Neuronal stem cell (in vitro differentiated cells): ENCODE measurements at regions not wholly inside any gene's neighbourhood (a gene's known extent, or its start where the extent isn't known, plus 50 kb on each side); places are given as distances from the start of the nearest gene placed in this dataset.

ENCODE experiments used
- DNase-seq: peaks from one replicate; pipeline ENCODE4 v3.0.0-alpha.2; 2013; ENCODE audit warnings: low spot score
- H2AFZ ChIP-seq: one replicate; pipeline ENCODE4 v1.6.1; 2013; ENCODE audit warnings: mild to moderate bottlenecking, low read length, inconsistent platforms
- H2AK5ac ChIP-seq: 2 replicates; pipeline ENCODE4 v1.6.1; 2013; ENCODE audit warnings: low read depth, mild to moderate bottlenecking, inconsistent platforms, low read length, moderate library complexity, mixed read lengths
- H2BK120ac ChIP-seq: 2 replicates; pipeline ENCODE4 v1.6.1; 2013; ENCODE audit warnings: low read depth, mild to moderate bottlenecking, inconsistent platforms, low read length, moderate library complexity, mixed read lengths
- H2BK12ac ChIP-seq: one replicate; pipeline ENCODE4 v1.6.1; 2013; ENCODE audit warnings: low read length, inconsistent platforms
- H2BK15ac ChIP-seq: 2 replicates; pipeline ENCODE4 v1.6.1; 2013; ENCODE audit warnings: mild to moderate bottlenecking, low read length, inconsistent platforms, mixed read lengths
- H2BK5ac ChIP-seq: one replicate; pipeline ENCODE4 v1.6.1; 2013; ENCODE audit warnings: inconsistent platforms, mild to moderate bottlenecking, low read length, moderate library complexity
- H3K14ac ChIP-seq: one replicate; pipeline ENCODE4 v1.6.1; 2013; ENCODE audit warnings: low read length, inconsistent platforms
- H3K18ac ChIP-seq: 2 replicates; pipeline ENCODE4 v1.6.1; 2013; ENCODE audit warnings: low read length, inconsistent platforms
- H3K23ac ChIP-seq: 2 replicates; pipeline ENCODE4 v1.6.1; 2013; ENCODE audit warnings: low read depth, mild to moderate bottlenecking, mixed read lengths, low read length, inconsistent platforms; ENCODE audit not compliant: poor library complexity
- H3K27ac ChIP-seq: replicated peaks from 3 replicates; pipeline ENCODE4 v1.5.1; 2013; ENCODE audit warnings: low read length, inconsistent platforms
- H3K27me3 ChIP-seq, 3 experiments: 2 replicates each; pipeline ENCODE4 v1.6.1; 2013; ENCODE audit warnings: low read length in 3 of 3, mild to moderate bottlenecking in 2 of 3, inconsistent platforms in 1 of 3, low read depth in 1 of 3, mixed read lengths in 1 of 3, moderate library complexity in 1 of 3; ENCODE audit not compliant: control insufficient read depth in 3 of 3, insufficient read depth in 3 of 3
- H3K36me3 ChIP-seq, 2 donors: replicated peaks in 1 of 2; 2 replicates each; pipeline ENCODE4 v1.6.1; 2013; ENCODE audit warnings: low read length in 2 of 2; ENCODE audit not compliant: control insufficient read depth in 2 of 2, insufficient read depth in 2 of 2
- H3K4ac ChIP-seq: 2 replicates; pipeline ENCODE4 v1.6.1; 2013; ENCODE audit warnings: inconsistent platforms, mild to moderate bottlenecking, low read length, moderate library complexity
- H3K4me1 ChIP-seq, 2 donors: 1 replicate in 1 of 2; 2 replicates in 1 of 2; pipeline ENCODE4 v1.6.1; 2013; ENCODE audit warnings: low read length in 2 of 2, low read depth in 1 of 2; ENCODE audit not compliant: control insufficient read depth in 2 of 2, insufficient read depth in 1 of 2
- H3K4me2 ChIP-seq: one replicate; pipeline ENCODE4 v1.6.1; 2013; ENCODE audit warnings: mild to moderate bottlenecking, low read length, inconsistent platforms; ENCODE audit not compliant: insufficient read depth, poor library complexity, severe bottlenecking
- H3K4me3 ChIP-seq, 2 donors: 2 replicates each; pipeline ENCODE4 v1.5.1; 2013; ENCODE audit warnings: low read length in 2 of 2, mild to moderate bottlenecking in 2 of 2, inconsistent platforms in 1 of 2, moderate library complexity in 1 of 2
- H3K79me1 ChIP-seq: one replicate; pipeline ENCODE4 v1.6.1; 2013; ENCODE audit warnings: low read depth, mild to moderate bottlenecking, inconsistent platforms, low read length, moderate library complexity
- H3K9ac ChIP-seq: one replicate; pipeline ENCODE4 v1.6.1; 2013; ENCODE audit warnings: mild to moderate bottlenecking, low read depth, low read length, inconsistent platforms; ENCODE audit not compliant: poor library complexity
- H3K9me3 ChIP-seq, 2 donors: replicated peaks in 1 of 2; 2 replicates each; pipeline versions ENCODE3 to v1.6.1; 2013; ENCODE audit warnings: low read length in 2 of 2, mild to moderate bottlenecking in 2 of 2, inconsistent platforms in 1 of 2, low read depth in 1 of 2, mixed read lengths in 1 of 2, moderate library complexity in 1 of 2; ENCODE audit not compliant: control insufficient read depth in 2 of 2, insufficient read depth in 1 of 2
- H4K8ac ChIP-seq: one replicate; pipeline ENCODE4 v1.6.1; 2013; ENCODE audit warnings: low read depth, mild to moderate bottlenecking, inconsistent platforms, low read length, moderate library complexity
- H4K91ac ChIP-seq: one replicate; pipeline ENCODE4 v1.6.1; 2013; ENCODE audit warnings: low read length, low read depth, mild to moderate bottlenecking, inconsistent platforms; ENCODE audit not compliant: poor library complexity
- WGBS, 2 donors: extraction: QIAGEN DNeasy Blood & Tissue Kit; methylation state at CpG; one replicate each; pipeline ENCODE4 v1.1.7; 2013; ENCODE audit warnings: missing lambda C conversion rate in 2 of 2, mixed read lengths in 1 of 2; ENCODE audit not compliant: insufficient read length in 2 of 2, insufficient replicate concordance in 1 of 2; ENCODE audit errors: extremely low coverage in 2 of 2; 5-methylcytosine and 5-hydroxymethylcytosine counted together

DNA sequence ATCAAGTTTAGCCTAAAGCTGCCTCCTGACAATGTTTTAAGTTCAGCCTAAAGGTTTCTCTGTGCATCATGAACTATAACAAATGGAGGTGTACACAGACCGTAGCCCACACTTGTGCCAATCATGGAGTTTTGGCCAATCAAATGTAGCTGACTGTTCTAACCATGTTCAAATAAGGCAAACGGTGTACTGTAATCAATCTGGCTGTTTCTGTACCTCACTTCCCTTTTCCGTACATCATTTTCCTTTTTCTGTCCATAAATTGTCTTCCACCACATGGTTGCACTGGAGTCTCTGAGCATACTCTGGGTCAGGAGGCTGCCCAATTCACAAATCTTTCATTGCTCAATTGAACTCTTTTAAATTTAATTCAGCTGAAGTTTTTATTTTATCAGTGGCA, 132.2 kb upstream of the UST start:
- no peak overlapping the region for H4K91ac ChIP-seq
- no peak overlapping the region for H3K4me3 ChIP-seq
- no peaks in the 10 kb centered on the region for H3K4me1 ChIP-seq
- H2BK5ac ChIP-seq: no peak overlapping the region
- H3K36me3 ChIP-seq: no peaks in the 10 kb centered on the region
- no peak overlapping the region for H2BK120ac ChIP-seq
- DNase-seq: no peak
- H4K8ac ChIP-seq: no peak overlapping the region
- no peak overlapping the region for H2BK12ac ChIP-seq
- no CpG with 5 or more reads among the region's 3 CpGs for WGBS, 2 donors
- no peaks in the 10 kb centered on the region for H3K79me1 ChIP-seq
- no peak overlapping the region for H3K4ac ChIP-seq
- H3K9me3 ChIP-seq: no peaks in the 10 kb centered on the region
- no peak overlapping the region for H3K9ac ChIP-seq
- no peak overlapping the region for H2AK5ac ChIP-seq
- H2BK15ac ChIP-seq: no peak overlapping the region
- H2AFZ ChIP-seq: no peak overlapping the region
- no peak overlapping the region for H3K14ac ChIP-seq
- no peak overlapping the region for H3K18ac ChIP-seq
- H3K23ac ChIP-seq: no peak overlapping the region
- H3K4me2 ChIP-seq: no peak overlapping the region
- no peak overlapping the region for H3K27ac ChIP-seq
- peaks cover 0 to 5% (median 0%) of the 10 kb centered on the region in 3 experiments for H3K27me3 ChIP-seq

DNA sequence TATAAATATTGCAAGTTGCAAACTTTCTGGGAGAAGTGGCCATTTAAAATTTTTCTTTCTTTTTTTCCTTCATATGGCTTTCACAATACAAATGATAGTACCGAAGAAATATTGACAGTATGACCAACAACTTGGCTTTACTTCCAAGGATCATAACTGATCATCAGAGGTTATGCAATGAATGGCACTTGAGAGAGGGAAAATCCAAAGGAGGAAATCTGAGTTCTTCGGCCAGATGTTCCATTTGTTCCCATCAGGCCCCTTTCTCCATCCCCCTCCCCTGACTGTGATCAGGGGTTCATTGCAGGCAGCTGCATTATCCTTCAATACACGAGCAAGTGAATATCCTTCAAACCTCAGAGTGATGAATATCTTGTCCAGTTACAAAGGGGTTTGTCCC, 130.0 kb upstream of the UST start:
- no CpG with 5 or more reads among the region's 3 CpGs for WGBS, 2 donors
- Histone ChIP-seq H2BK120ac (no peak overlapping the region), H2AK5ac (no peak overlapping the region), H3K9ac (no peak overlapping the region), H3K4me1 (no peaks in the 10 kb centered on the region), H4K91ac (no peak overlapping the region), H3K27ac (no peak overlapping the region), H3K9me3 (no peaks in the 10 kb centered on the region), H3K23ac (no peak overlapping the region), H2AFZ (no peak overlapping the region), H3K4ac (no peak overlapping the region), H2BK5ac (no peak overlapping the region), H3K4me3 (no peak overlapping the region), H2BK15ac (no peak overlapping the region), H3K18ac (no peak overlapping the region), H3K14ac (no peak overlapping the region), H2BK12ac (no peak overlapping the region), H4K8ac (no peak overlapping the region), H3K4me2 (no peak overlapping the region), H3K79me1 (no peaks in the 10 kb centered on the region), H3K36me3 (no peaks in the 10 kb centered on the region), H3K27me3 (peaks cover 0 to 5% (median 0%) of the 10 kb centered on the region in 3 experiments)
- DNase-seq: no peak

GRCh38 chr6:148617530-148617929, 129.3 kb upstream of the UST start:
- H3K4me1 ChIP-seq: no peaks in the 10 kb centered on the region
- H3K36me3 ChIP-seq: no peaks in the 10 kb centered on the region
- no peak overlapping the region for H2BK12ac ChIP-seq
- H3K4ac ChIP-seq: no peak overlapping the region
- H3K4me2 ChIP-seq: no peak overlapping the region
- H2AK5ac ChIP-seq: no peak overlapping the region
- H3K23ac ChIP-seq: no peak overlapping the region
- DNase-seq: no peak
- no CpG with 5 or more reads among the region's 4 CpGs for WGBS, 2 donors
- no peak overlapping the region for H4K8ac ChIP-seq
- no peak overlapping the region for H2AFZ ChIP-seq
- no peaks in the 10 kb centered on the region for H3K9me3 ChIP-seq
- no peak overlapping the region for H3K4me3 ChIP-seq
- peaks cover 0 to 5% (median 0%) of the 10 kb centered on the region in 3 experiments for H3K27me3 ChIP-seq
- H3K9ac ChIP-seq: no peak overlapping the region
- H2BK5ac ChIP-seq: no peak overlapping the region
- no peak overlapping the region for H3K27ac ChIP-seq
- H4K91ac ChIP-seq: no peak overlapping the region
- no peak overlapping the region for H2BK120ac ChIP-seq
- no peaks in the 10 kb centered on the region for H3K79me1 ChIP-seq
- H3K14ac ChIP-seq: no peak overlapping the region
- H3K18ac ChIP-seq: no peak overlapping the region
- H2BK15ac ChIP-seq: no peak overlapping the region

DNA sequence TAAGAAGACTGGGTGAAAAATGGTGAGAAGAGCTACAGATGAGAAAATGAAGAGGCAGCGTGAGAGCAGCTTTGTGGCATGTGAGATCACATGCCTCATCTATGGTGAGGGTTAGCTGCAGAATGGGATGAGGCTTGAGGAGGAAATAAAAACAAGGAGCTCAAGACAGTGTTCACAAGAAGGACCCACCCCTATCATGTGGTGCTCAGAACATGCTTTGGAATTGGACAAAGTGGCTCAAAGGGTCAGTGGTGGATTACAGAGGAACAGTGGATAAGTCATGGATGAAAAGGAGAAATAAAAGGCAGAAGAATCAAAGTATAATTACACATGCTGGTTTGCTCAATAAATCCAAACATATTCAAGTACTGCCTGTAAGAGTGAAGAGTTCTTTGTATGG, 126.9 kb upstream of the UST start:
- Histone ChIP-seq H3K36me3 (no peaks in the 10 kb centered on the region), H4K8ac (no peak overlapping the region), H2BK15ac (no peak overlapping the region), H2BK5ac (no peak overlapping the region), H3K79me1 (no peaks in the 10 kb centered on the region), H3K18ac (no peak overlapping the region), H2BK12ac (no peak overlapping the region), H3K4me2 (no peak overlapping the region), H4K91ac (no peak overlapping the region), H3K14ac (no peak overlapping the region), H3K27ac (no peak overlapping the region), H2AK5ac (no peak overlapping the region), H3K9ac (no peak overlapping the region), H3K9me3 (no peaks in the 10 kb centered on the region), H3K27me3 (peaks cover 0 to 3% (median 0%) of the 10 kb centered on the region in 3 experiments), H2BK120ac (no peak overlapping the region), H3K4me3 (no peak overlapping the region), H2AFZ (no peak overlapping the region), H3K23ac (no peak overlapping the region), H3K4me1 (no peaks in the 10 kb centered on the region), H3K4ac (no peak overlapping the region)
- no peak for DNase-seq
- no CpG with 5 or more reads among the region's 1 CpG for WGBS, 2 donors
